HG02623 (cell line): ENCODE measurements at regions not wholly inside any gene's neighbourhood (a gene's known extent, or its start where the extent isn't known, plus 50 kb on each side); places are given as distances from the start of the nearest gene placed in this dataset.

ENCODE experiments used
- ATAC-seq: cut with Tn5 transposase; IDR thresholded peaks from one replicate; pipeline ENCODE4 v1.9.1; 2021; ENCODE audit warnings: moderate library complexity; ENCODE audit not compliant: unreplicated experiment

- no peak for ATAC-seq
Observed at GRCh38 chr2:146040051-146040450, 1520.1 kb upstream of the ZEB2 start.

- ATAC-seq: no peak
Observed at GRCh38 chr2:146038014-146038413, 1518.1 kb upstream of the ZEB2 start.

GRCh38 chr2:146037334-146037870 is 1517.5 kb upstream of the ZEB2 start:
- ATAC-seq: no peak

- ATAC-seq: no peak
Observed at GRCh38 chr2:146031158-146031557, 1511.2 kb upstream of the ZEB2 start.

- ATAC-seq: no peak
Observed at GRCh38 chr2:146027156-146027555, 1507.2 kb upstream of the ZEB2 start.

GRCh38 chr2:146025519-146025918 is 1505.6 kb upstream of the ZEB2 start:
- no peak for ATAC-seq

- ATAC-seq: no peak
Observed at GRCh38 chr2:146024212-146024743, 1504.4 kb upstream of the ZEB2 start.

GRCh38 chr2:146004462-146004861 is 1484.5 kb upstream of the ZEB2 start:
- ATAC-seq: no peak

GRCh38 chr2:146003337-146003736 is 1483.4 kb upstream of the ZEB2 start:
- no peak for ATAC-seq

GRCh38 chr2:145994910-145995309 is 1475.0 kb upstream of the ZEB2 start:
- ATAC-seq: no peak

- no peak for ATAC-seq
Observed at GRCh38 chr2:145992572-145992971, 1472.7 kb upstream of the ZEB2 start.

- ATAC-seq: no peak
Observed at GRCh38 chr2:145987793-145988192, 1467.9 kb upstream of the ZEB2 start.

GRCh38 chr2:145985517-145985916 is 1465.6 kb upstream of the ZEB2 start:
- no peak for ATAC-seq

- ATAC-seq: no peak
Observed at GRCh38 chr2:145984580-145984979, 1464.7 kb upstream of the ZEB2 start.

- no peak for ATAC-seq
Observed at GRCh38 chr2:145980318-145980717, 1460.4 kb upstream of the ZEB2 start.

GRCh38 chr2:145975406-145975805 is 1455.5 kb upstream of the ZEB2 start:
- no peak for ATAC-seq

- no peak for ATAC-seq
Observed at GRCh38 chr2:145961846-145962245, 1441.9 kb upstream of the ZEB2 start.

- no peak for ATAC-seq
Observed at GRCh38 chr2:145960479-145961163, 1440.7 kb upstream of the ZEB2 start.

- ATAC-seq: no peak
Observed at GRCh38 chr2:145958611-145959010, 1438.7 kb upstream of the ZEB2 start.

GRCh38 chr2:145957929-145958328 is 1438.0 kb upstream of the ZEB2 start:
- ATAC-seq: no peak

GRCh38 chr2:145939949-145940348 is 1420.0 kb upstream of the ZEB2 start:
- ATAC-seq: no peak

GRCh38 chr2:145935016-145935415 is 1415.1 kb upstream of the ZEB2 start:
- ATAC-seq: no peak
